Adrenal gland (tissue), 9 donors: ENCODE measurements at regions not wholly inside any gene's neighbourhood (a gene's known extent, or its start where the extent isn't known, plus 50 kb on each side); places are given as distances from the start of the nearest gene placed in this dataset.

Source experiments
- DNase-seq, 7 donors: peaks; one replicate each; pipeline ENCODE4 v3.0.0-alpha.2; 2019 to 2020
- H3K27ac ChIP-seq, 5 donors: fragments of 200-600 bp; sonication (generic) in 4 of 5; 1 replicate in 3 of 5; 2 replicates in 2 of 5; pipeline versions ENCODE4 v1.5.1 to v1.8.0; 2016 to 2020; ENCODE audit warnings: mild to moderate bottlenecking in 1 of 5
- H3K27me3 ChIP-seq: fragments of 200-600 bp; 2 replicates; pipeline ENCODE4 v1.8.0; 2021
- H3K36me3 ChIP-seq, 2 donors: fragments of 200-600 bp; replicated peaks in 1 of 2; 1 replicate in 1 of 2; 2 replicates in 1 of 2; pipeline versions ENCODE4 v1.5.1 to v1.8.0; 2018 to 2022
- H3K4me1 ChIP-seq, 2 donors: fragments of 200-600 bp; replicated peaks in 1 of 2; 1 replicate in 1 of 2; 2 replicates in 1 of 2; pipeline versions ENCODE4 v1.5.1 to v1.8.0; 2018 to 2021
- H3K4me3 ChIP-seq, 4 donors: fragments of 200-600 bp; sonication (generic) in 3 of 4; one replicate each; pipeline ENCODE4 v1.5.1; 2016 to 2018
- H3K9me3 ChIP-seq, 3 donors: fragments of 200-600 bp; sonication (generic) in 1 of 3; replicated peaks in 1 of 3; 1 replicate in 2 of 3; 2 replicates in 1 of 3; pipeline versions ENCODE4 v1.5.1 to v1.8.0; 2016 to 2021
- POLR2A ChIP-seq, 2 donors: fragments of 450-650 bp; IDR thresholded peaks; one replicate each; pipeline ENCODE4 v1.6.1; 2017; ENCODE audit warnings: antibody characterized with exemption in 2 of 2, mild to moderate bottlenecking in 2 of 2, moderate library complexity in 1 of 2
- WGBS, 4 donors: extraction: QIAGEN DNeasy Blood & Tissue Kit in 2 of 4; methylation state at CpG; one replicate each; pipeline versions ENCODE4 v1.1.5 to v1.1.7; 2013 to 2017; 5-methylcytosine and 5-hydroxymethylcytosine counted together
- intact Hi-C, 2 donors: fragments of 100-400 bp; cut with DNase I; formaldehyde crosslinking; loops; one replicate each; pipeline versions ENCODE4 v1.14.1 to v1.15.0; 2022 to 2023
- TF ChIP-seq, protein P1 (sequence below), 6 experiments: fragments of 450-650 bp in 4 of 6; fragments of 200-600 bp in 2 of 6; sonication (generic) in 1 of 6; IDR thresholded peaks; 1 replicate in 5 of 6; 2 replicates in 1 of 6; pipeline versions ENCODE4 v1.5.1 to v1.8.0; 2016 to 2021; ENCODE audit warnings: antibody characterized with exemption in 6 of 6, mild to moderate bottlenecking in 2 of 6, moderate library complexity in 1 of 6
- donor health status: healthy with polysubstance abuse.
- donor health status: Bipolar disorder and iron deficiency.
- donor health status: DM: yes; HTN: yes; CAD: no.
- donor health status: DM: no; HTN: no; CAD: no.
- donor health status: DM: no; HTN: no; CAD: no.

DNA sequence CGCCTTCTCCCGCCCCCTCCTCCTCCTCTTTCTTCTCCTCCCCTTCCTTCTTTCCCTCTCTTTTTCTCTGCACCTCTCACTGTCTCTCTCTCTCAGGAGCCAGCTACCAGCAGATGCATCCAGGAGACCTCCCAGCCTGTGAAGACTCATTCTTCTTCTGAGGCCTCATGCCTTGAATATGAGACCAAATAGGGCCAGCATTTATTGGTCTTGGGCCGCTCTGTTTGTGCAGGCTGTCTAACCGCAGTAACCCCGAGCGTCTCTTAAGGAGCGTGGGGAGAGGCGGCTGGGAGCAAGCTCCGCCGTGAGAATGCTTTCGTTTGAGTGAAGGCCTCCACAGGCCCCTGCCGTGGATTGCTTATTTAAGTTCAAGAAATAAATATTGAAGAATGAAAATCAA, 167.0 kb downstream of the NUFIP1 start:
- intact Hi-C loops, result no loop called here
- 93 to 96% (median 94%) methylated on average over 12 of the region's 12 CpGs for WGBS, 4 donors
- no peaks in the 10 kb centered on the region for H3K4me1 ChIP-seq

DNA sequence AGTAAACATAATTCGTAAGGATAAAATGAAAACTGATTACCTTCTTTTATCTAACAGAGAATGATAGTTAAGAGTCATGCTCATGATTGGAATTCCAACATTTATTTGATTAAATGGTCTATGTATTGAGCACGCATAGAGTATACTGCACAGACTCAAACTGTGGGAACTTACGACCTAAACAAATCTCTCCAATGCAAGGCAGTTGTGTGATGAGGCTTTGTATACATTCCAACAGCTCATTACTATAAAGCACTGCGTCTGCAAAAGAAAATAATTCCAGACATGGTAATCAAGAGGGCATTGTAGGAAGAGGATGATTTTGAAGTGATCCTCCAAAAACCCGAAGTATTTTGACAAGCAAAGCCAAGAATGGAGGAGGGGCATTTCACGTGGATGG, 169.5 kb downstream of the NUFIP1 start:
- DNase-seq, result no peak
- intact Hi-C loops, result no loop called here
- peaks cover 3 to 9% of the 10 kb centered on the region in 2 donors for H3K4me1 ChIP-seq
- 87 to 93% (median 91%) methylated on average over 6 of the region's 6 CpGs for WGBS, 4 donors
- H3K27ac ChIP-seq, result no peak overlapping the region
- no peak for TF ChIP-seq POLR2A (IDR thresholded peaks at IDR 0.05)
- TF ChIP-seq, protein P1, sequence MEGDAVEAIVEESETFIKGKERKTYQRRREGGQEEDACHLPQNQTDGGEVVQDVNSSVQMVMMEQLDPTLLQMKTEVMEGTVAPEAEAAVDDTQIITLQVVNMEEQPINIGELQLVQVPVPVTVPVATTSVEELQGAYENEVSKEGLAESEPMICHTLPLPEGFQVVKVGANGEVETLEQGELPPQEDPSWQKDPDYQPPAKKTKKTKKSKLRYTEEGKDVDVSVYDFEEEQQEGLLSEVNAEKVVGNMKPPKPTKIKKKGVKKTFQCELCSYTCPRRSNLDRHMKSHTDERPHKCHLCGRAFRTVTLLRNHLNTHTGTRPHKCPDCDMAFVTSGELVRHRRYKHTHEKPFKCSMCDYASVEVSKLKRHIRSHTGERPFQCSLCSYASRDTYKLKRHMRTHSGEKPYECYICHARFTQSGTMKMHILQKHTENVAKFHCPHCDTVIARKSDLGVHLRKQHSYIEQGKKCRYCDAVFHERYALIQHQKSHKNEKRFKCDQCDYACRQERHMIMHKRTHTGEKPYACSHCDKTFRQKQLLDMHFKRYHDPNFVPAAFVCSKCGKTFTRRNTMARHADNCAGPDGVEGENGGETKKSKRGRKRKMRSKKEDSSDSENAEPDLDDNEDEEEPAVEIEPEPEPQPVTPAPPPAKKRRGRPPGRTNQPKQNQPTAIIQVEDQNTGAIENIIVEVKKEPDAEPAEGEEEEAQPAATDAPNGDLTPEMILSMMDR (IDR thresholded peaks at IDR 0.05), result no peak
- no peaks in the 10 kb centered on the region for H3K27me3 ChIP-seq
- H3K4me3 ChIP-seq, result no peak overlapping the region
- no peaks in the 10 kb centered on the region for H3K9me3 ChIP-seq
- H3K36me3 ChIP-seq, result no peaks in the 10 kb centered on the region

More for the DNA sequence above, 167.0 kb downstream of the NUFIP1 start:
- no peak for DNase-seq
- TF ChIP-seq, protein P1 (IDR thresholded peaks at IDR 0.05), result no peak
- no peak for TF ChIP-seq POLR2A (IDR thresholded peaks at IDR 0.05)
- H3K27ac ChIP-seq, result no peak overlapping the region
- H3K27me3 ChIP-seq, result no peaks in the 10 kb centered on the region
- no peaks in the 10 kb centered on the region for H3K9me3 ChIP-seq
- H3K36me3 ChIP-seq, result no peaks in the 10 kb centered on the region
- H3K4me3 ChIP-seq, result no peak overlapping the region

DNA sequence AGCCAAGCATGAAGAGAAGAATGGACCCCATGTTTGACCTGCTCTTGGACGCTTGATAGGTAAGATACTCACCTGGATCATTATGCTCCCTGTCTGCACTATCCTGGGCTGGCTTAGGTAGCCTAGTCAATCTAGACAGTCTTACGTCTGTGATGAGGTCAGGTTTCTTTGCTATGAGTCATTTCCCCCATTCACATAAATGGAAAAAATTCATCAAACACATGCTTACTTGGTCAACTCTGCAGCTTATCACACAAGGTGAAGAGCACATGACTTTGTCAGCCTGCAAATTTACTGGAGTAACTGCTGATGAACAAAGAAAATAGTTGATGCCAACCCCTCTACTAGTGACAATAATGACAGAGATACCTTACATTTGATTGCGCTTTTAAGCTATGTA, 170.0 kb downstream of the NUFIP1 start:
- DNase-seq, result no peak
- WGBS, 4 donors, result 65 to 85% (median 73%) methylated on average over 3 of the region's 3 CpGs
- Histone ChIP-seq H3K27ac (no peak overlapping the region), H3K4me1 (peaks cover 3 to 9% of the 10 kb centered on the region in 2 donors), H3K9me3 (no peaks in the 10 kb centered on the region), H3K4me3 (no peak overlapping the region), H3K36me3 (no peaks in the 10 kb centered on the region), H3K27me3 (no peaks in the 10 kb centered on the region)
- intact Hi-C loops, result no loop called here
- TF ChIP-seq, protein P1 (IDR thresholded peaks at IDR 0.05), result no peak
- no peak for TF ChIP-seq POLR2A (IDR thresholded peaks at IDR 0.05)

DNA sequence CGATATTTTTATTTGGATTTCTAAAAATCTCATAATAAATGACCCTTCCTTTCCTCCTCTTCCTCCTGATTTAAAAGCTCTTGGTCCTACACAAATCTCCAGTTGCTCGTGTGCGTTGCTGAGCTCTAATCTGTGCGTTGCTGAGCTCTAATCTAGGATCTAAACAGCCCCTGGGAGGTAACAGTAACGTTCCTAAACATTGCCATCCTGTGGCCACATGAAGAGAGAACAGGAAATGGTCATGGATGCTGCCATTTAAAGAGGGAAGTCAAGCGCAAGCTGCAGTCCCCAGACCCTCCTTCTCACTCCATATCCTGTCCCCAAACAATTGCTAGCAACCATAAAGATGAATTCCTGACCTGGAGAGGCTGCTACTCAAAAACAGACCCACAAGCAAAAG, 170.8 kb downstream of the NUFIP1 start:
- Histone ChIP-seq H3K36me3 (no peaks in the 10 kb centered on the region), H3K27ac (no peak overlapping the region), H3K9me3 (no peaks in the 10 kb centered on the region), H3K4me1 (peaks cover 8 to 16% of the 10 kb centered on the region in 2 donors), H3K27me3 (no peaks in the 10 kb centered on the region), H3K4me3 (no peak overlapping the region)
- DNase-seq, result no peak
- intact Hi-C loops, result no loop called here
- TF ChIP-seq, protein P1 (IDR thresholded peaks at IDR 0.05), result peak in 1 of 6 experiments; percentile 10
- TF ChIP-seq POLR2A (IDR thresholded peaks at IDR 0.05), result no peak
- 74 to 84% (median 77%) methylated on average over 6 of the region's 6 CpGs for WGBS, 4 donors
